Middle frontal gyrus (tissue), 1 donor: ENCODE measurements at regions not wholly inside any gene's neighbourhood (a gene's known extent, or its start where the extent isn't known, plus 50 kb on each side); places are given as distances from the start of the nearest gene placed in this dataset.
"Not testable (repeated sequence)": the region's sequence is repeated elsewhere in the genome, so short reads cannot be mapped to it uniquely, and the experiment has no call there.

Source experiments
- DNase-seq: peaks from one replicate; pipeline ENCODE4 v3.0.0-alpha.2; 2015; ENCODE audit warnings: low spot score; ENCODE audit errors: extremely low spot score

- no peak for DNase-seq
Observed at GRCh38 chr12:119931402-119931801, 54.3 kb upstream of the CIT start.

DNA sequence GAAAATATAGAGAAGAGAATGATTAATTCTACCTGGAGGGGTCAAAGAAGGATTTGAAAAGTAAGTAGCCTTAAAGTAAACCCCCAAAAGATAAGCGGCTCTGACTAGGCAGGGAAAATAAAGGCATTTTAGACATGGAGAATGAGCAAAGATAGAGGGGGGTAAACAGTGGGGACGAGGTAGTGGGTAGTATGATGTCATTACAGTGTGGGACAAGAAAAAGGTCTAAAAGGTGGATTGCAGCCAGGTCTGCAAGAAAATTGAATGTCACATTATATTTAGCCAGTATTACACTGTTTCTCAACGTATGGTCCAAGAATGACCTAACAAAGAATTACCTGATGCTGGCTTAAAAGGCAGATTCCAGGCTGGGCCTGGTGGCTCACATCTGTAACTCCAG lies 55.8 kb upstream of the CIT start:
- DNase-seq = no peak

GRCh38 chr12:119934780-119935179 lies 54.3 kb upstream of the BICDL1 start:
- not testable (repeated sequence) for DNase-seq

- no peak for DNase-seq
Observed at GRCh38 chr12:119936705-119937311, 52.2 kb upstream of the BICDL1 start.

DNA sequence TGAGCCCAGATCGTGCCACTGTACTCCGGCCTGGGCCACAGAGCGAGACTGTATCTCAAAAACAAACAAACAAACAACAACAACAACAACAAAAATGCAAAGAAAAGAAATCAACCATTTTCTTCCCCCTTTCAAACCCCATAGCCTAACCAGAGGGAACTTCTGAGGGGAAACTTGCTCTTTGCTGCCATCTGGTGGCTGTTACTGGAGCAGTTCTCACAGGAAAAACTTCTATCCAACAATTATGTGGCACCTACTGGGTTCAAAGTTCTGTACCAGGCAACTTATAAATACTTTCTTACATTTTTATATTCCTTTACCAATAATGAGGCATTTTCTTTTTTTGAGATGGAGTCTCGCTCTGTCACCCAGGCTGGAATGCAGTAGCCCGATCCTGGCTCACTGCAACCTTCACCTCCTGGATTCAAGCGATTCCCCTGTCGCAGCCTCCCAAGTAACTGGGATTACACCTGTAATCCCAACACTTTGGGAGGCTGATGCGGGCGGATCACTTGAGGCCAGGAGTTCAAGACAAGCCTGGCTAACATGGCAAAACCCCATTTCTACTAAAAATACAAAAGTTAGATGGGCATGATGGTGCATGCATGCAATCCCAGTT lies 50.9 kb upstream of the BICDL1 start:
- DNase-seq = peak; percentile 66
